DND-41 (cell line): ENCODE measurements at regions not wholly inside any gene's neighbourhood (a gene's known extent, or its start where the extent isn't known, plus 50 kb on each side); places are given as distances from the start of the nearest gene placed in this dataset.
A peak's percentile ranks its signal among the peaks of the same experiment; 100 is the strongest.

Source experiments
- ATAC-seq: fragments of 200-7000 bp; cut with Tn5 transposase; 3 replicates; pipeline ENCODE4 v1.9.1; 2021; ENCODE audit warnings: low read depth; ENCODE audit not compliant: insufficient read depth
- DNase-seq: peaks from one replicate; pipeline ENCODE4 v3.0.0-alpha.2; 2020
- H2AFZ ChIP-seq: 2 replicates; pipeline ENCODE4 v1.6.0; 2012; ENCODE audit warnings: low read depth, low read length
- H3K27ac ChIP-seq: 2 replicates; pipeline ENCODE4 v1.5.1; 2012; ENCODE audit warnings: low read length, inconsistent platforms
- H3K27me3 ChIP-seq: fragments of 200-600 bp; sonication (generic); 2 replicates; pipeline ENCODE4 v1.6.0; 2012; ENCODE audit warnings: low read length, mild to moderate bottlenecking, inconsistent platforms; ENCODE audit not compliant: insufficient read depth, poor library complexity
- H3K36me3 ChIP-seq: 2 replicates; pipeline ENCODE4 v1.5.1; 2012; ENCODE audit warnings: low read length, inconsistent platforms; ENCODE audit not compliant: insufficient read depth
- H3K4me1 ChIP-seq: 2 replicates; pipeline ENCODE4 v1.5.1; 2012; ENCODE audit warnings: mild to moderate bottlenecking, low read length; ENCODE audit not compliant: insufficient read depth
- H3K4me2 ChIP-seq: 2 replicates; pipeline ENCODE4 v1.6.0; 2012; ENCODE audit warnings: mild to moderate bottlenecking, moderate library complexity, low read length, inconsistent platforms; ENCODE audit not compliant: insufficient read depth
- H3K4me3 ChIP-seq, 2 experiments: fragments of 200-600 bp in 1 of 2; shearing (Covaris generic) in 1 of 2; 2 replicates each; pipeline ENCODE4 v1.5.1; 2012 to 2016; ENCODE audit warnings: inconsistent platforms in 2 of 2, low read length in 2 of 2, mild to moderate bottlenecking in 2 of 2, low read depth in 1 of 2, moderate library complexity in 1 of 2
- H3K79me2 ChIP-seq: 2 replicates; pipeline ENCODE4 v1.6.0; 2012; ENCODE audit warnings: low read length, inconsistent platforms; ENCODE audit not compliant: insufficient read depth
- H3K9ac ChIP-seq: 2 replicates; pipeline ENCODE4 v1.6.0; 2012; ENCODE audit warnings: low read depth, mild to moderate bottlenecking, inconsistent platforms, low read length, moderate library complexity
- H3K9me3 ChIP-seq: 2 replicates; pipeline ENCODE4 v1.5.1; 2012; ENCODE audit warnings: low read length, moderate library complexity, mild to moderate bottlenecking, inconsistent platforms; ENCODE audit not compliant: insufficient read depth, severe bottlenecking
- H4K20me1 ChIP-seq: 2 replicates; pipeline ENCODE4 v1.6.0; 2012; ENCODE audit warnings: low read length; ENCODE audit not compliant: insufficient read depth
- CTCF ChIP-seq: IDR thresholded peaks from 2 replicates; pipeline ENCODE4 v1.5.1; 2012; ENCODE audit warnings: borderline replicate concordance, low read length, moderate library complexity, mild to moderate bottlenecking; ENCODE audit not compliant: poor library complexity, severe bottlenecking; ENCODE audit errors: extremely low read depth
- EZH2 ChIP-seq: IDR thresholded peaks from 3 replicates; pipeline ENCODE4 v1.6.1; 2012; ENCODE audit warnings: borderline replicate concordance, low read depth, mild to moderate bottlenecking, moderate library complexity, low read length, inconsistent platforms; ENCODE audit not compliant: severe bottlenecking

- DNase-seq (no peak), ATAC-seq (no peak)
- H3K4me3 ChIP-seq: no peak overlapping the region
- no peaks in the 10 kb centered on the region for H3K36me3 ChIP-seq
- no peak for TF ChIP-seq EZH2
- TF ChIP-seq CTCF: no peak
- no peaks in the 10 kb centered on the region for H3K79me2 ChIP-seq
- no peak overlapping the region for H3K27ac ChIP-seq
- H3K4me1 ChIP-seq: peaks cover 4% of the 10 kb centered on the region; the same call in 1 of the 2 replicates
- H4K20me1 ChIP-seq: no peaks in the 10 kb centered on the region
- H3K9me3 ChIP-seq: no peaks in the 10 kb centered on the region
- H3K9ac ChIP-seq: no peak overlapping the region
- no peak overlapping the region for H2AFZ ChIP-seq
- no peak overlapping the region for H3K4me2 ChIP-seq
- H3K27me3 ChIP-seq: no peaks in the 10 kb centered on the region
Observed at GRCh38 chr11:23673366-23673765, 813.1 kb upstream of the CCDC179 start.

GRCh38 chr11:23674866-23675265 lies 814.6 kb upstream of the CCDC179 start:
- Histone ChIP-seq H3K4me3 (no peak overlapping the region), H3K4me2 (no peak overlapping the region), H3K79me2 (no peaks in the 10 kb centered on the region), H3K9ac (no peak overlapping the region), H2AFZ (no peak overlapping the region), H3K27me3 (no peaks in the 10 kb centered on the region), H3K4me1 (peaks cover 15% of the 10 kb centered on the region), H3K27ac (no peak overlapping the region), H3K9me3 (no peaks in the 10 kb centered on the region), H3K36me3 (no peaks in the 10 kb centered on the region), H4K20me1 (no peaks in the 10 kb centered on the region)
- no peak for TF ChIP-seq CTCF
- TF ChIP-seq EZH2: no peak
- DNase-seq (no peak), ATAC-seq (no peak)

GRCh38 chr11:23679041-23679440 lies 817.8 kb upstream of the LUZP2 start:
- peak; percentile 75 for ATAC-seq
- H3K4me1 ChIP-seq: peaks cover 34% of the 10 kb centered on the region
- no peaks in the 10 kb centered on the region for H3K9me3 ChIP-seq
- no peaks in the 10 kb centered on the region for H4K20me1 ChIP-seq
- H3K4me3 ChIP-seq: no peak overlapping the region
- no peak overlapping the region for H3K4me2 ChIP-seq
- no peak for TF ChIP-seq EZH2
- TF ChIP-seq CTCF: no peak
- no peaks in the 10 kb centered on the region for H3K27me3 ChIP-seq
- peak; percentile 61 for DNase-seq
- H3K79me2 ChIP-seq: no peaks in the 10 kb centered on the region
- H2AFZ ChIP-seq: no peak overlapping the region
- H3K27ac ChIP-seq: peak overlapping the region; percentile 67
- no peaks in the 10 kb centered on the region for H3K36me3 ChIP-seq
- H3K9ac ChIP-seq: no peak overlapping the region

GRCh38 chr11:23679981-23680380 lies 816.9 kb upstream of the LUZP2 start:
- H3K9ac ChIP-seq: peak overlapping the region; percentile 14; the same call in 1 of the 2 replicates
- H2AFZ ChIP-seq: peak overlapping the region; percentile 37; the same call in 1 of the 2 replicates
- H3K79me2 ChIP-seq: no peaks in the 10 kb centered on the region
- ATAC-seq (no peak), DNase-seq (no peak)
- peaks cover 44% of the 10 kb centered on the region for H3K4me1 ChIP-seq
- no peak for TF ChIP-seq EZH2
- TF ChIP-seq CTCF: no peak
- no peak overlapping the region for H3K4me2 ChIP-seq
- H3K36me3 ChIP-seq: no peaks in the 10 kb centered on the region
- no peaks in the 10 kb centered on the region for H4K20me1 ChIP-seq
- no peaks in the 10 kb centered on the region for H3K27me3 ChIP-seq
- H3K4me3 ChIP-seq: no peak overlapping the region
- peak overlapping the region; percentile 67 for H3K27ac ChIP-seq
- no peaks in the 10 kb centered on the region for H3K9me3 ChIP-seq
